ENCODE measurements at regions not wholly inside any gene's neighbourhood (a gene's known extent, or its start where the extent isn't known, plus 50 kb on each side); places are given as distances from the start of the nearest gene placed in this dataset.

DNA sequence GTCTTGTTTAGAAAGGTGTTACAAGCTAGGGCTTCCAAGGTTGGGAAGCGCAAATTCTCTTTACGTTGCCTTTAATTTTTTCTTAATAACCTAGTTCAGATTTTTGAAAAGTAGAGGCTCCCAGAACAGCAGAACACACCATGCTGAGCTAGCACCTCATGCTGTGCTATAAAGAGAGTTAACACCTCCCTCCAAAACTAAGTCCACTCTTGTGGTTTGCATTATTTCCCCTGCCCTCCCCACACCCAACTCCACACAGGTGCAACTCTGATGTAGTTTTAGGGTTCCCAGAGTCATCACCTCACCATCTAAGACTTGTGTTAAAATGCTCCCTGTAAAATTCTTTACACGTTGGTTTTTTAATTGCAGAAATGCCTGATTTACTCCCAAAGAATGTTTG lies 459.4 kb upstream of the JARID2 start:
- ChIA-PET CTCF (no interaction called here), POLR2A (ENCODE audit: unreplicated experiment) (no interaction called here)
- H3K4me1 ChIP-seq (replicated peaks; ENCODE audit: insufficient read depth), result no peaks in the 10 kb centered on the region
- intact Hi-C loops (cut with micrococcal nuclease; ENCODE audit: unreplicated experiment), result no loop called here
- TF ChIP-seq, protein P1, sequence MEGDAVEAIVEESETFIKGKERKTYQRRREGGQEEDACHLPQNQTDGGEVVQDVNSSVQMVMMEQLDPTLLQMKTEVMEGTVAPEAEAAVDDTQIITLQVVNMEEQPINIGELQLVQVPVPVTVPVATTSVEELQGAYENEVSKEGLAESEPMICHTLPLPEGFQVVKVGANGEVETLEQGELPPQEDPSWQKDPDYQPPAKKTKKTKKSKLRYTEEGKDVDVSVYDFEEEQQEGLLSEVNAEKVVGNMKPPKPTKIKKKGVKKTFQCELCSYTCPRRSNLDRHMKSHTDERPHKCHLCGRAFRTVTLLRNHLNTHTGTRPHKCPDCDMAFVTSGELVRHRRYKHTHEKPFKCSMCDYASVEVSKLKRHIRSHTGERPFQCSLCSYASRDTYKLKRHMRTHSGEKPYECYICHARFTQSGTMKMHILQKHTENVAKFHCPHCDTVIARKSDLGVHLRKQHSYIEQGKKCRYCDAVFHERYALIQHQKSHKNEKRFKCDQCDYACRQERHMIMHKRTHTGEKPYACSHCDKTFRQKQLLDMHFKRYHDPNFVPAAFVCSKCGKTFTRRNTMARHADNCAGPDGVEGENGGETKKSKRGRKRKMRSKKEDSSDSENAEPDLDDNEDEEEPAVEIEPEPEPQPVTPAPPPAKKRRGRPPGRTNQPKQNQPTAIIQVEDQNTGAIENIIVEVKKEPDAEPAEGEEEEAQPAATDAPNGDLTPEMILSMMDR (conservative IDR thresholded peaks at IDR 0.05), result no peak
- TF ChIP-seq EZH2 (IDR thresholded peaks at IDR 0.05; ENCODE audit: low read depth), result no peak
- H3F3A ChIP-seq (ENCODE audit: insufficient read depth, low read depth), result no peaks in the 10 kb centered on the region
- DNase-seq, result no peak
- no TSS peak for BruUV-seq (replicated peaks)
- H3K79me2 ChIP-seq (ENCODE audit: low read depth), result no peaks in the 10 kb centered on the region
- no peaks in the 10 kb centered on the region for H4K20me1 ChIP-seq (ENCODE audit: insufficient read depth)
- H3K27ac ChIP-seq, result no peak overlapping the region
- H3K36me3 ChIP-seq (ENCODE audit: low read depth), result no peaks in the 10 kb centered on the region
- H3K9me3 ChIP-seq (ENCODE audit: insufficient read depth, low read depth), result no peaks in the 10 kb centered on the region
- H3K27me3 ChIP-seq (ENCODE audit: insufficient read depth, low read depth), result no peaks in the 10 kb centered on the region
- no peak overlapping the region for H2AFZ ChIP-seq
- H3K4me2 ChIP-seq, result no peak overlapping the region
- H3K9me2 ChIP-seq (ENCODE audit: insufficient read depth), result no peaks in the 10 kb centered on the region
- H3K4me3 ChIP-seq, result no peak overlapping the region

DNA sequence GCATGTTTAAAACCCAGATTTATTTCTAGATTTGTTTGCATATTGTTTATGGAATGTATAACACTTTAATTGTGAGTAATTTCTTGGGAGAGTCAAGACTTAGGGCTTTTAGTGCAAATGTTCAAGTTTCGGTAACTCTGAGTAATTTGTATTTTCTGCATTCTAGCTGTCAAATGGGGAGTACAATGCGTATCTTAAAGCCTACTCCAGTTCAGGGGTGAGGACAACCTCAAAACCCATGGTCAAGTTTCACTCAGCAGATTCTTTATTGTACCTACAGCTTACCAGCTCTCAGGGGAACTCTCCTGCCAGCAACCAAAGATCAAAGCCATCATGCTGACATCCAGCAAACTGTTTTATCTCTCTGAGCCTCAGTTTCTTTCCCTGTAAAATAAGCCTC lies 458.6 kb upstream of the JARID2 start:
- H2AFZ ChIP-seq, result no peak overlapping the region
- ChIA-PET POLR2A (ENCODE audit: unreplicated experiment) (no interaction called here), CTCF (no interaction called here)
- H3K4me2 ChIP-seq, result no peak overlapping the region
- H3K27ac ChIP-seq, result no peak overlapping the region
- no peaks in the 10 kb centered on the region; the same call in 1 of the 2 replicates for H3F3A ChIP-seq (ENCODE audit: insufficient read depth, low read depth)
- no TSS peak for BruUV-seq (replicated peaks)
- no peaks in the 10 kb centered on the region for H3K36me3 ChIP-seq (ENCODE audit: low read depth)
- no peaks in the 10 kb centered on the region for H4K20me1 ChIP-seq (ENCODE audit: insufficient read depth)
- no peak for DNase-seq
- H3K4me1 ChIP-seq (replicated peaks; ENCODE audit: insufficient read depth), result no peaks in the 10 kb centered on the region
- no peaks in the 10 kb centered on the region for H3K79me2 ChIP-seq (ENCODE audit: low read depth)
- H3K4me3 ChIP-seq, result no peak overlapping the region
- no peaks in the 10 kb centered on the region for H3K27me3 ChIP-seq (ENCODE audit: insufficient read depth, low read depth)
- no peaks in the 10 kb centered on the region for H3K9me2 ChIP-seq (ENCODE audit: insufficient read depth)
- H3K9me3 ChIP-seq (ENCODE audit: insufficient read depth, low read depth), result no peaks in the 10 kb centered on the region
- no peak for TF ChIP-seq EZH2 (IDR thresholded peaks at IDR 0.05; ENCODE audit: low read depth)
- TF ChIP-seq, protein P1 (conservative IDR thresholded peaks at IDR 0.05), result no peak
- intact Hi-C loops (cut with micrococcal nuclease; ENCODE audit: unreplicated experiment), result no loop called here

DNA sequence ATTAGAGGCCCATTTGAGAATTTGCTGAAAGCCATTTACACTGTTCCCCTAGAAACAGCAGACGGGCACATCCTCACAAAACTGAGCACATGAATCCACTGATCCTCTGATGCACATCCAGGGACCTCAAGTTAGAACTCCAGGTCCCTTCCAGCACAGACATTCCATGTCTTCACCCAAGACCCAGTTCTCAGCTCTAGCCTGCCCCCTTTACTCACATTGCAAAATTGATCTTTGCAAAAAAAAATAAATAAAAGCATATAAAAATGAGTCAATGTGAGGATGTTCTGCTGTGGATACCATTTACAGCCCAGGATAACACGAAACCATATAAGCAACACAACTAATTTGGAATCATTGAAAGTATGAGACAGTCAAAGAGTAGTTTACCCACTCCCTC lies 458.2 kb upstream of the JARID2 start:
- intact Hi-C loops (cut with micrococcal nuclease; ENCODE audit: unreplicated experiment), result no loop called here
- H2AFZ ChIP-seq, result no peak overlapping the region
- H3K4me3 ChIP-seq, result no peak overlapping the region
- TF ChIP-seq, protein P1 (conservative IDR thresholded peaks at IDR 0.05), result no peak
- no peak for TF ChIP-seq EZH2 (IDR thresholded peaks at IDR 0.05; ENCODE audit: low read depth)
- H3K4me1 ChIP-seq (replicated peaks; ENCODE audit: insufficient read depth), result no peaks in the 10 kb centered on the region
- no peaks in the 10 kb centered on the region for H3K9me3 ChIP-seq (ENCODE audit: insufficient read depth, low read depth)
- no peaks in the 10 kb centered on the region; the same call in 1 of the 2 replicates for H3F3A ChIP-seq (ENCODE audit: insufficient read depth, low read depth)
- H3K27me3 ChIP-seq (ENCODE audit: insufficient read depth, low read depth), result no peaks in the 10 kb centered on the region
- CTCF ChIA-PET, result no interaction called here
- H3K4me2 ChIP-seq, result no peak overlapping the region
- H4K20me1 ChIP-seq (ENCODE audit: insufficient read depth), result no peaks in the 10 kb centered on the region
- POLR2A ChIA-PET (ENCODE audit: unreplicated experiment), result no interaction called here
- DNase-seq, result no peak
- no peaks in the 10 kb centered on the region for H3K9me2 ChIP-seq (ENCODE audit: insufficient read depth)
- no peaks in the 10 kb centered on the region for H3K36me3 ChIP-seq (ENCODE audit: low read depth)
- no TSS peak for BruUV-seq (replicated peaks)
- no peaks in the 10 kb centered on the region for H3K79me2 ChIP-seq (ENCODE audit: low read depth)
- no peak overlapping the region for H3K27ac ChIP-seq
